ENCODE measurements at regions not wholly inside any gene's neighbourhood (a gene's known extent, or its start where the extent isn't known, plus 50 kb on each side); places are given as distances from the start of the nearest gene placed in this dataset.

DNA sequence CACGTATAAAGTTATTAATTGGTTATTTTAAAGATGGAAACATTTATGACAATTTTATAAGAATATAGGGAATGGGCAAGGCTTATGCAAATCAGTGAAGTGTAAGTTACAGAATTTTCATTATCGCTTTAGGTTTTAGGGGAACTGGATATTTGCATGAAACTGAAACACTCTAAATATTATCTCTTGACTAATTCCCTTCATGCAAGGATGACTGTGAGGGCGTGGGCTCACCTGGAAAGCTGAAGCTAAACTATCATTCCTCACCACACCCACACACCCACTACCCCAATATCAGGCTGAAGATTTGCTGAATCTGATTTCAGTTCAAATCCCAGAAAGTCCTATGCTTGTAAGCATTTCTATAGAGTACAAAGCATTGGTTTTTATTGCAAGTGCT is 81.7 kb upstream of the ARHGAP24 start:
- TF ChIP-seq, protein P1, sequence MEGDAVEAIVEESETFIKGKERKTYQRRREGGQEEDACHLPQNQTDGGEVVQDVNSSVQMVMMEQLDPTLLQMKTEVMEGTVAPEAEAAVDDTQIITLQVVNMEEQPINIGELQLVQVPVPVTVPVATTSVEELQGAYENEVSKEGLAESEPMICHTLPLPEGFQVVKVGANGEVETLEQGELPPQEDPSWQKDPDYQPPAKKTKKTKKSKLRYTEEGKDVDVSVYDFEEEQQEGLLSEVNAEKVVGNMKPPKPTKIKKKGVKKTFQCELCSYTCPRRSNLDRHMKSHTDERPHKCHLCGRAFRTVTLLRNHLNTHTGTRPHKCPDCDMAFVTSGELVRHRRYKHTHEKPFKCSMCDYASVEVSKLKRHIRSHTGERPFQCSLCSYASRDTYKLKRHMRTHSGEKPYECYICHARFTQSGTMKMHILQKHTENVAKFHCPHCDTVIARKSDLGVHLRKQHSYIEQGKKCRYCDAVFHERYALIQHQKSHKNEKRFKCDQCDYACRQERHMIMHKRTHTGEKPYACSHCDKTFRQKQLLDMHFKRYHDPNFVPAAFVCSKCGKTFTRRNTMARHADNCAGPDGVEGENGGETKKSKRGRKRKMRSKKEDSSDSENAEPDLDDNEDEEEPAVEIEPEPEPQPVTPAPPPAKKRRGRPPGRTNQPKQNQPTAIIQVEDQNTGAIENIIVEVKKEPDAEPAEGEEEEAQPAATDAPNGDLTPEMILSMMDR (IDR thresholded peaks at IDR 0.05), result no peak
- no peak for TF ChIP-seq POLR2A (IDR thresholded peaks at IDR 0.05)
